GM03348 (cell line): ENCODE measurements at regions not wholly inside any gene's neighbourhood (a gene's known extent, or its start where the extent isn't known, plus 50 kb on each side); places are given as distances from the start of the nearest gene placed in this dataset.

Experiments used
- DNase-seq: peaks from one replicate; pipeline ENCODE4 v3.0.0; 2012; ENCODE audit warnings: low spot score

GRCh38 chr4:153850533-153851280 is 61.8 kb upstream of the SFRP2 start:
- DNase-seq = no peak

GRCh38 chr4:153844144-153844543 is 55.3 kb upstream of the SFRP2 start:
- no peak for DNase-seq
